Lung (tissue), 11 donors: ENCODE measurements at regions not wholly inside any gene's neighbourhood (a gene's known extent, or its start where the extent isn't known, plus 50 kb on each side); places are given as distances from the start of the nearest gene placed in this dataset.

Experiments used
- ATAC-seq: fragments of 200-7000 bp; cut with Tn5 transposase; one replicate; pipeline ENCODE4 v1.9.1; 2020; ENCODE audit warnings: moderate number of reproducible peaks; ENCODE audit not compliant: insufficient read depth, low FRiP score
- DNase-seq, 3 donors: peaks; one replicate each; pipeline ENCODE4 v3.0.0-alpha.2; 2013 to 2017
- H3K27ac ChIP-seq, 2 donors: one replicate each; pipeline ENCODE4 v1.5.1; 2013; ENCODE audit warnings: mild to moderate bottlenecking in 2 of 2, moderate library complexity in 2 of 2, control low read depth in 1 of 2, inconsistent platforms in 1 of 2, low read depth in 1 of 2, low read length in 1 of 2
- H3K27me3 ChIP-seq, 3 donors: one replicate each; pipeline ENCODE4 v1.5.1; 2013; ENCODE audit warnings: low read length in 2 of 3; ENCODE audit not compliant: control insufficient read depth in 3 of 3, insufficient read depth in 3 of 3
- H3K36me3 ChIP-seq, 4 donors: one replicate each; pipeline ENCODE4 v1.5.1; 2013; ENCODE audit warnings: low read length in 4 of 4, mild to moderate bottlenecking in 1 of 4, moderate library complexity in 1 of 4; ENCODE audit not compliant: control insufficient read depth in 4 of 4, insufficient read depth in 4 of 4
- H3K4me1 ChIP-seq, 5 donors: one replicate each; pipeline ENCODE4 v1.5.1; 2013; ENCODE audit warnings: low read length in 5 of 5, mild to moderate bottlenecking in 2 of 5, moderate library complexity in 1 of 5; ENCODE audit not compliant: control insufficient read depth in 5 of 5, insufficient read depth in 5 of 5
- H3K4me3 ChIP-seq: one replicate; pipeline ENCODE4 v1.5.1; 2013; ENCODE audit warnings: mild to moderate bottlenecking, control low read depth, moderate library complexity
- H3K9ac ChIP-seq, 2 donors: one replicate each; pipeline ENCODE4 v1.5.1; 2013; ENCODE audit warnings: low read length in 2 of 2, control low read depth in 1 of 2; ENCODE audit not compliant: insufficient read depth in 1 of 2
- H3K9me3 ChIP-seq, 4 donors: one replicate each; pipeline ENCODE4 v1.5.1; 2013; ENCODE audit warnings: low read length in 3 of 4, mild to moderate bottlenecking in 1 of 4, moderate library complexity in 1 of 4; ENCODE audit not compliant: control insufficient read depth in 4 of 4, insufficient read depth in 3 of 4
- WGBS, 2 donors: extraction: QIAGEN DNeasy Blood & Tissue Kit; methylation state at CpG; one replicate each; pipeline ENCODE4 v1.1.7; 2013; 5-methylcytosine and 5-hydroxymethylcytosine counted together
- TF ChIP-seq, protein P1 (sequence below): IDR thresholded peaks from 2 replicates; pipeline ENCODE4 v1.5.1; 2012; ENCODE audit warnings: mild to moderate bottlenecking; ENCODE audit errors: control extremely low read depth, extremely low read depth
- donor health status: control.
- donor health status: control.
- donor health status: Bipolar disorder and iron deficiency.
- donor health status: healthy.
- donor health status: DM: yes; HTN: yes; CAD: no.

GRCh38 chr9:101861472-101861871 is 123.0 kb upstream of the GRIN3A start:
- H3K9ac ChIP-seq, result no peak overlapping the region
- peaks cover 0 to 2% (median 0%) of the 10 kb centered on the region in 3 donors for H3K27me3 ChIP-seq
- no peaks in the 10 kb centered on the region for H3K36me3 ChIP-seq
- ATAC-seq (no peak), DNase-seq (no peak)
- WGBS, 2 donors, result 86 to 88% methylated on average over 2 of the region's 2 CpGs
- no peak overlapping the region for H3K27ac ChIP-seq
- TF ChIP-seq, protein P1, sequence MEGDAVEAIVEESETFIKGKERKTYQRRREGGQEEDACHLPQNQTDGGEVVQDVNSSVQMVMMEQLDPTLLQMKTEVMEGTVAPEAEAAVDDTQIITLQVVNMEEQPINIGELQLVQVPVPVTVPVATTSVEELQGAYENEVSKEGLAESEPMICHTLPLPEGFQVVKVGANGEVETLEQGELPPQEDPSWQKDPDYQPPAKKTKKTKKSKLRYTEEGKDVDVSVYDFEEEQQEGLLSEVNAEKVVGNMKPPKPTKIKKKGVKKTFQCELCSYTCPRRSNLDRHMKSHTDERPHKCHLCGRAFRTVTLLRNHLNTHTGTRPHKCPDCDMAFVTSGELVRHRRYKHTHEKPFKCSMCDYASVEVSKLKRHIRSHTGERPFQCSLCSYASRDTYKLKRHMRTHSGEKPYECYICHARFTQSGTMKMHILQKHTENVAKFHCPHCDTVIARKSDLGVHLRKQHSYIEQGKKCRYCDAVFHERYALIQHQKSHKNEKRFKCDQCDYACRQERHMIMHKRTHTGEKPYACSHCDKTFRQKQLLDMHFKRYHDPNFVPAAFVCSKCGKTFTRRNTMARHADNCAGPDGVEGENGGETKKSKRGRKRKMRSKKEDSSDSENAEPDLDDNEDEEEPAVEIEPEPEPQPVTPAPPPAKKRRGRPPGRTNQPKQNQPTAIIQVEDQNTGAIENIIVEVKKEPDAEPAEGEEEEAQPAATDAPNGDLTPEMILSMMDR, result no peak
- no peaks in the 10 kb centered on the region for H3K4me1 ChIP-seq
- H3K4me3 ChIP-seq, result no peak overlapping the region
- peaks cover 0 to 3% (median 0%) of the 10 kb centered on the region in 4 donors for H3K9me3 ChIP-seq

- ATAC-seq (no peak), DNase-seq (no peak)
- TF ChIP-seq, protein P1, result no peak
- Histone ChIP-seq H3K9me3 (peaks cover 0 to 3% (median 0%) of the 10 kb centered on the region in 4 donors), H3K27me3 (peaks cover 0 to 2% (median 0%) of the 10 kb centered on the region in 3 donors), H3K4me1 (no peaks in the 10 kb centered on the region), H3K36me3 (no peaks in the 10 kb centered on the region), H3K4me3 (no peak overlapping the region), H3K9ac (no peak overlapping the region), H3K27ac (no peak overlapping the region)
- 94 to 100% methylated on average over 1 of the region's 1 CpG for WGBS, 2 donors
These were observed 122.5 kb upstream of the GRIN3A start for GRCh38 chr9:101860920-101861319.

GRCh38 chr9:101859620-101860019 is 121.2 kb upstream of the GRIN3A start:
- Histone ChIP-seq H3K9me3 (peaks cover 0 to 3% (median 0%) of the 10 kb centered on the region in 4 donors), H3K36me3 (no peaks in the 10 kb centered on the region), H3K9ac (no peak overlapping the region), H3K27ac (no peak overlapping the region), H3K4me3 (no peak overlapping the region), H3K4me1 (no peaks in the 10 kb centered on the region), H3K27me3 (peaks cover 0 to 2% (median 0%) of the 10 kb centered on the region in 3 donors)
- ATAC-seq (no peak), DNase-seq (no peak)
- TF ChIP-seq, protein P1, result no peak
- WGBS, 2 donors, result 86 to 92% methylated on average over 3 of the region's 3 CpGs

- Histone ChIP-seq H3K4me3 (no peak overlapping the region), H3K9ac (no peak overlapping the region), H3K36me3 (no peaks in the 10 kb centered on the region), H3K4me1 (no peaks in the 10 kb centered on the region), H3K27ac (no peak overlapping the region), H3K27me3 (peaks cover 0 to 2% (median 0%) of the 10 kb centered on the region in 3 donors), H3K9me3 (no peaks in the 10 kb centered on the region)
- no peak for ATAC-seq
- WGBS, 2 donors, result 62 to 68% methylated on average over 5 of the region's 5 CpGs
- TF ChIP-seq, protein P1, result no peak
- DNase-seq, result no peak
These were observed 119.6 kb upstream of the GRIN3A start for GRCh38 chr9:101858026-101858425.
